Endothelial cell of umbilical vein (primary cell): ENCODE measurements at regions not wholly inside any gene's neighbourhood (a gene's known extent, or its start where the extent isn't known, plus 50 kb on each side); places are given as distances from the start of the nearest gene placed in this dataset.

Experiments used
- BruUV-seq: library from RNA; stranded (reverse); fragments of 400-500 nt; replicated peaks from 2 replicates; lab custom pipeline; 2021; lab: Mats Ljungman, UMichigan
- CTCF ChIA-PET: fragments of 300-600, 350-600 bp; sonication (Branson Sonifier 250); formaldehyde crosslinking; loops from one replicate; lab custom pipeline; 2021; ENCODE audit warnings: antibody characterized with exemption, inconsistent platforms; lab: Charles Lee
- POLR2A ChIA-PET: fragments of 300-600, 350-600 bp; sonication (Branson Sonifier 250); formaldehyde crosslinking; loops from one replicate; lab custom pipeline; 2021; ENCODE audit warnings: antibody characterized with exemption, inconsistent platforms; lab: Charles Lee
- DNase-seq: peaks from one replicate; pipeline ENCODE4 v3.0.0-alpha.2; 2011; ENCODE audit warnings: low read depth, low spot score
- FAIRE-seq: peaks from 2 replicates; lab custom pipeline; 2011; peaks lifted over from hg19 to GRCh38; lab: Jason Lieb, UNC
- H2AFZ ChIP-seq: 2 replicates; pipeline ENCODE4 v1.6.0; 2012; ENCODE audit warnings: low read depth, low read length, control low read depth, inconsistent platforms
- H3K27ac ChIP-seq: 2 replicates; pipeline ENCODE4 v1.5.1; 2011; ENCODE audit warnings: low read depth, mild to moderate bottlenecking, control low read depth, low read length, moderate library complexity; ENCODE audit not compliant: insufficient read depth
- H3K27me3 ChIP-seq, 2 experiments: 2 replicates each; pipeline versions ENCODE4 v1.6.0 to v1.6.1; 2011; ENCODE audit warnings: low read length in 2 of 2, mixed read lengths in 1 of 2; ENCODE audit not compliant: control insufficient read depth in 2 of 2, insufficient read depth in 2 of 2
- H3K36me3 ChIP-seq, 2 experiments: 2 replicates in 1 of 2; 3 replicates in 1 of 2; pipeline ENCODE4 v1.5.1; 2011; ENCODE audit warnings: low read length in 2 of 2, mild to moderate bottlenecking in 1 of 2, moderate library complexity in 1 of 2; ENCODE audit not compliant: control insufficient read depth in 2 of 2, insufficient read depth in 2 of 2; ENCODE audit errors: extremely low read depth in 1 of 2
- H3K4me1 ChIP-seq: 3 replicates; pipeline ENCODE4 v1.5.1; 2011; ENCODE audit warnings: mild to moderate bottlenecking, low read length; ENCODE audit not compliant: control insufficient read depth, insufficient read depth; ENCODE audit errors: extremely low read depth
- H3K4me2 ChIP-seq: 2 replicates; pipeline ENCODE4 v1.6.1; 2011; ENCODE audit warnings: low read length, control low read depth, mixed read lengths; ENCODE audit not compliant: insufficient read depth
- H3K4me3 ChIP-seq, 3 experiments: fragments of 200-600 bp in 1 of 3; sonication (generic), shearing (Covaris generic) in 1 of 3; replicated peaks in 1 of 3; 2 replicates each; pipeline ENCODE4 v1.5.1; 2011 to 2016; ENCODE audit warnings: control low read depth in 3 of 3, low read length in 3 of 3, mild to moderate bottlenecking in 2 of 3, inconsistent platforms in 1 of 3, low read depth in 1 of 3, moderate library complexity in 1 of 3; ENCODE audit not compliant: insufficient read depth in 1 of 3
- H3K79me2 ChIP-seq: 2 replicates; pipeline ENCODE4 v1.6.0; 2012; ENCODE audit warnings: low read length, inconsistent platforms; ENCODE audit not compliant: control insufficient read depth, insufficient read depth
- H3K9ac ChIP-seq: replicated peaks from 2 replicates; pipeline ENCODE3; 2011; ENCODE audit warnings: low read length, control low read depth; ENCODE audit not compliant: insufficient read depth; ENCODE audit errors: extremely low read depth
- H3K9me1 ChIP-seq: replicated peaks from 3 replicates; pipeline ENCODE4 v1.6.0; 2011; ENCODE audit warnings: mild to moderate bottlenecking, low read length; ENCODE audit not compliant: control insufficient read depth, insufficient read depth; ENCODE audit errors: extremely low read depth
- H3K9me3 ChIP-seq: replicated peaks from 2 replicates; pipeline ENCODE4 v1.5.1; 2012; ENCODE audit warnings: low read length, inconsistent platforms; ENCODE audit not compliant: control insufficient read depth, insufficient read depth
- H4K20me1 ChIP-seq: replicated peaks from 2 replicates; pipeline ENCODE3; 2011; ENCODE audit warnings: mild to moderate bottlenecking, low read length; ENCODE audit not compliant: control insufficient read depth, insufficient read depth; ENCODE audit errors: extremely low read depth
- CTCF ChIP-seq, 2 donors: IDR thresholded peaks; 1 replicate in 1 of 2; 2 replicates in 1 of 2; pipeline ENCODE4 v1.5.1; 2011; ENCODE audit warnings: low read length in 2 of 2, mild to moderate bottlenecking in 2 of 2, moderate library complexity in 2 of 2, control low read depth in 1 of 2, inconsistent platforms in 1 of 2, low read depth in 1 of 2; ENCODE audit not compliant: insufficient read depth in 1 of 2; ENCODE audit errors: extremely low read depth in 1 of 2
- EZH2 ChIP-seq: IDR thresholded peaks from 2 replicates; pipeline ENCODE4 v1.6.1; 2012; ENCODE audit warnings: borderline replicate concordance, low read depth, mild to moderate bottlenecking, moderate library complexity, low read length, inconsistent platforms; ENCODE audit not compliant: severe bottlenecking
- FOS ChIP-seq: IDR thresholded peaks from 2 replicates; pipeline ENCODE4 v1.6.1; 2011; ENCODE audit warnings: mild to moderate bottlenecking, low read length, moderate library complexity, borderline replicate concordance; ENCODE audit not compliant: insufficient read depth
- GATA2 ChIP-seq: IDR thresholded peaks from 2 replicates; pipeline ENCODE4 v1.7.0; 2011; ENCODE audit warnings: low read depth, mild to moderate bottlenecking, moderate library complexity, mixed read lengths, low read length; ENCODE audit not compliant: insufficient read length, insufficient read depth
- JUN ChIP-seq: IDR thresholded peaks from 2 replicates; pipeline ENCODE4 v1.6.1; 2011; ENCODE audit warnings: borderline replicate concordance, low read depth; ENCODE audit not compliant: insufficient read length, insufficient read depth
- MAX ChIP-seq: IDR thresholded peaks from 2 replicates; pipeline ENCODE4 v1.6.1; 2011; ENCODE audit not compliant: insufficient read depth, insufficient read length
- MYC ChIP-seq: IDR thresholded peaks from one replicate; pipeline ENCODE4 v1.6.1; 2011; ENCODE audit warnings: mild to moderate bottlenecking, low read depth, low read length
- POLR2A ChIP-seq: IDR thresholded peaks from 2 replicates; pipeline ENCODE4 v1.6.1; 2012; ENCODE audit warnings: low read depth, mild to moderate bottlenecking, control low read depth, low read length
- POLR2AphosphoS5 ChIP-seq: IDR thresholded peaks from 2 replicates; pipeline ENCODE4 v1.6.1; 2012; ENCODE audit warnings: low read depth, mild to moderate bottlenecking, control low read depth, low read length, moderate library complexity; ENCODE audit not compliant: insufficient read depth
- dilution Hi-C: fragments of 300-500 bp; cut with MboI; formaldehyde crosslinking; loops from one replicate; pipeline ENCODE4 v1.15.0; 2019; ENCODE audit warnings: low sequenced_read_pairs; ENCODE audit not compliant: extremely low pct_ligation_motif_present
- intact Hi-C: fragments of 100-400 bp; cut with micrococcal nuclease; formaldehyde crosslinking; loops from one replicate; pipeline ENCODE4 v1.10.0; 2022

DNA sequence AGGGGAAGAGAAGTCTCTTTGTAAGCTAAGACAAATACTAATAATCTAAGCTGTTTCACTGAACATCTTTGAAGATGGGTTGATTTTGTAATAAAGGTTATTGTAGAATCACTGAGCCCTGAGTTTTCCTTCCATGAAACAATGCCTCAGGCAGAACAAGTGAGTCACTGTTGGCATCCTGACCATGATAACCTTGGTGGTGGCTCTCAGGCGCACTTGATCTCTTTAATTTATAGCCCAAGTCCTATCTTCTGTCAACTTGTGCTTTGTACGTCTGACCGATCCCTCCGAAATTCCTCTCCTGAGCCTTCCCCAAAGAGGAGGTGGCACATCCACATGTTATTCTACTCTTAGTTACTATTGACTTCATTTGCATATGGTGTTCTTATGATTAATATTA is 812.9 kb downstream of the REEP3 start:
- intact Hi-C loops (no loop called here), dilution Hi-C loops (no loop called here)
- Histone ChIP-seq H3K27me3 (no peaks in the 10 kb centered on the region), H3K79me2 (no peaks in the 10 kb centered on the region), H3K4me1 (no peaks in the 10 kb centered on the region), H3K9ac (no peak overlapping the region), H3K9me3 (no peaks in the 10 kb centered on the region), H3K4me3 (no peak overlapping the region), H2AFZ (no peak overlapping the region), H3K4me2 (no peak overlapping the region), H3K36me3 (no peaks in the 10 kb centered on the region), H3K9me1 (no peaks in the 10 kb centered on the region), H4K20me1 (no peaks in the 10 kb centered on the region), H3K27ac (no peak overlapping the region)
- DNase-seq (no peak), FAIRE-seq (no peak)
- TF ChIP-seq MAX (no peak), GATA2 (no peak), CTCF (IDR thresholded peaks at IDR 0.05; ENCODE audit: extremely low read depth in 1 of 2, insufficient read depth in 1 of 2, low read depth in 1 of 2, low read length in 2 of 2) (no peak), POLR2A (no peak), POLR2AphosphoS5 (no peak), FOS (no peak), JUN (no peak), EZH2 (no peak), MYC (no peak)
- ChIA-PET POLR2A (no interaction called here), CTCF (no interaction called here)
- BruUV-seq: no TSS peak
